HT1080 (cell line): ENCODE measurements at regions not wholly inside any gene's neighbourhood (a gene's known extent, or its start where the extent isn't known, plus 50 kb on each side); places are given as distances from the start of the nearest gene placed in this dataset.
"Not testable (repeated sequence)": the region's sequence is repeated elsewhere in the genome, so short reads cannot be mapped to it uniquely, and the experiment has no call there.

Experiments used
- DNase-seq: peaks from one replicate; pipeline ENCODE4 v3.0.0-alpha.2; 2015; ENCODE audit warnings: low read depth

DNA sequence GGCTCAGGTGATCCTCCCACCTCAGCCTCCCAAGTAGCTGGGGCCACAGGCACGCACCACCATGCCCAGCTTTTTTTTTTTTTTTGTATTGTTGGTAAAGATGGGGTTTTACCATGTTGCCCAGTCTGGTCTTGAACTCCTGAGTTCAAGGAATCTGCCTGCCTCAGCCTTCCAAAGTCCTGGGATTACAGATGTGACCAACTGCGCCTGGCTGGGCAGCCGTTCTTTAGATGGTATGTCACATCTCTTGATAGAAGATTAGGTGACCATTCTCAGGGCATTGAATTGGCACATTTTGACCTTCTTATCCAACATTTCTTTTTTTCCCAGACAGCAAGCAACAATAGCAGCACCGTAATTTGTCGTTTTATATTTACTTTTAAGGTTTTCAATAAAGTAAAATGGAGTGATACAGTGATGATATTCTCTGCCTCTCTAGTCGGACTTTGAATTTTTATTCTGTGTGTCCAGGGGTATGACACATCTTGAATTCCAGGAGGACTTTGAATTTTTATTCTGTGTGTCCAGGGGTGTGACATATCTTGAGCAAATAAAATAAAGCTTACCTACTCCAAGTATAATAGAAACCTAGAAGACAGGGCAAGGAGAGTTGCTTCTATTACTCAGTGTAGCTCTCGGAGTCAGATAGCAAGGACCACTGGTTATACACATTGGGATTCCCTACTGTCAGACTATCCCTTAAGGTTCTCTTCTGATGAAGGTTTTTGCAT is 282.4 kb upstream of the NOTCH2NLA start:
- not testable (repeated sequence) for DNase-seq

GRCh38 chr1:146510248-146510983 is 281.6 kb upstream of the NOTCH2NLA start:
- not testable (repeated sequence) for DNase-seq

GRCh38 chr1:146504121-146504520 is 275.3 kb upstream of the NOTCH2NLA start:
- not testable (repeated sequence) for DNase-seq

DNA sequence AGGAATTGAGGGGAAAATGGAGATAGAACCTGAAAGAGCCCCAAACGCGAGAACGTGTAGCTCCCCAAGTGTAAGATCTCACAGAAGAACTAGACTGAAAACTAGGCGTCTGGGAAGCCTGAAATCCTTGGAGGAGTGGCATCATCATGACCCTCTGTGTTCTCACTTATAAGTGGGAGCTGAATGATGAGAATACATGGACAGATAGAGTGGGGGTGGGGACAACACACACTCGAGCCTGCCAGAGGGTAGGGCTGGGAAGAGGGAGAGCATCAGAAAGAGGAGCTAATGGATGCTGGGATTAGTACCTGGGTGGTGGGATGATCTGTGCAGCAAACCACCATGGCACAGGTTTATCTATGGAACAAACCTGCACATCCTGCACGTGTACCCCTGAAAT is 258.7 kb upstream of the NOTCH2NLA start:
- not testable (repeated sequence) for DNase-seq

DNA sequence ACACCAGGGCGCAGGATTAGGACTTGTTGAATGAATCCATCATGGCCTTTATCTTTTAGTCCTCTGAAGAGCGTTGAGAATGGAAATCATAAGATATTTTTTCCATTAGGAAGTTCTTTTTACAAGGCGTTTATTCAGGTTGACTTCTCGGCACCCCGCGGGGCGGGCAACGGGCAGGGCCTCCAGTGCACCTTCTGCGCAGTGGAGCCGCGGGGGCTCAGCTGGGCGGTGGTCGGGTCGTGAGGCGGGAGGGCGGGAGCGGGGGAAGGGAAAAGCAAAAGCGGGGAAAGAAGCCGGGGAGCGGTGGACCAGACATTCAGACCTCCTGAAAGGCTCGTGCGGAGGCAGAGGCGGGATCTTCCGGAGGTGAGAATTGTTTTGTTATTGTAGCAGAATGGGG is 258.3 kb upstream of the NOTCH2NLA start:
- DNase-seq: not testable (repeated sequence)

GRCh38 chr1:146486300-146487014 is 257.6 kb upstream of the NOTCH2NLA start:
- DNase-seq: not testable (repeated sequence)

GRCh38 chr1:146484195-146484594 is 255.4 kb upstream of the NOTCH2NLA start:
- DNase-seq: not testable (repeated sequence)

- peak; percentile 4 for DNase-seq
Measured at GRCh38 chr1:146479188-146479587, 250.4 kb upstream of the NOTCH2NLA start.

GRCh38 chr1:146478125-146478720 is 249.4 kb upstream of the NOTCH2NLA start:
- peak; percentile 22 for DNase-seq

- DNase-seq: not testable (repeated sequence)
Measured at GRCh38 chr1:146475086-146475485, 246.3 kb upstream of the NOTCH2NLA start.

DNA sequence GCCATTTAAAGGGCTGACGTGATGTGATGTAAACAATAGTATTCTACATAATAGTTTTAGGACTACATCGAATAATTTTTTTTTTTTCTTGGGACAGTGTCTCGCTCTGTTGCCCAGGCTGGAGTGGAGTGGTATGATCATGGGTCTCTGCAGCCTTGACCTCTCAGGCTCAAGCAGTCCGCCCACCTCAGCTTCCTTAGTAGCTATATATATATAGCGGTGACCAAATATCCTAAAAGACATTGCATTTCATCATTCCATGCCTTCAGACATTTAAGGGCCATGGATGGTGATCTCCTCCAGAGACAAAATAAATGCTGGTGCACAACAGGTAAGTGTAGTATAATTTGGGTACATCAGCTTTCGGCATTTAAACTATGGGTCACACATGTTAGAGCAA is 245.4 kb upstream of the NOTCH2NLA start:
- not testable (repeated sequence) for DNase-seq

- peak; percentile 11 for DNase-seq
Measured at GRCh38 chr1:146472192-146472861, 243.5 kb upstream of the NOTCH2NLA start.

DNA sequence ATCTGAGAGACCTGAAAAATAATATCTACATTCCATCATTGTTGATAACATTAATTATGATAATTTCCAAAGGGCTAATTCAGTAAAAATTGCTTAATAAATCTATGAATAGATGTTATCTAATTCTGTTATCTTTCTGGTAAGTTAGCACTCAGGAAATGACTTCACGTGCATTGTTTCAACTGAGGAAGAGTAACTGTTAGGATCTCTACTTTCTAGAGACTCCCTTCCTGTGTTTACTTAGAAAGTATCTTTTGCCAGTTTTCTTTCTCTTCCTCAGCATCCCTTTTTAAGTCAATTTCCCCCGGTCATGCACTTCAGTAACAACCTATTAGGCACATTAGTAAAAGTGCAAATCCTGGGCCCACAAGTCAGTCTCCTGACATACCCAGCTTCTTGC is 231.1 kb upstream of the NOTCH2NLA start:
- not testable (repeated sequence) for DNase-seq

- not testable (repeated sequence) for DNase-seq
Measured at GRCh38 chr1:146459308-146459707, 230.5 kb upstream of the NOTCH2NLA start.

- not testable (repeated sequence) for DNase-seq
Measured at GRCh38 chr1:146448877-146449246, 220.0 kb upstream of the NOTCH2NLA start.

DNA sequence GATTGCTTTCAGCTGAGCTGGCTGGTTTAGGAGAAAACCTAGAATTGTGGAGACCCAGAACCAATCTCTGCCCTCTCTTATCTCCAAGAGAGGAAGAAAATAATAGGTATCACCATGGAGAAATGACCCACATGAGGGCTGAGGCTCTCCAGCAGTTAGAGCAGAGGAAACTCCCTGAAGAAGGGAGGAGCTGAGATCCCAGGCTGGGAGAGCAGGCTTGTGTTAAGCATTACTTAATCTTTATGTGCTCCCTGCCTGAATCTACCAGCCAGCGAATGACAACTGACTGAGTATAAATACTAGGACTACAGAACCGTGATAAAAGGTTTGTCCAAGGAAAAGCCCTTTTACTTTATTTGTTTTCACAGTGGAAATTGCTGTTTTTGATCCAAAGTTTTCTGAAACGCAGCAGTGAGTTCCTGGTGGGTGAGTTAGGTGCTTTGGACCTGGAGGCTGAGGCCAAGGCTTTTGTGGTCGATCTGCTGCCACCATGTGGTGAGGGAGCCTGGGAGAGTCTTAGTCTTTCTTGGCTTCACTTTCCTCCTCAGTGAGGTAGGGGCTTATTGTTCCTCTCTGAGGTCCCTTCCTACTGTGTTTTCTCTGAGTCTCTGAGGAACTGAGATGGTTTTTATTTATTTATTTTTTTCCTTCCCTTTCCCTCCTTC is 219.5 kb upstream of the NOTCH2NLA start:
- DNase-seq: not testable (repeated sequence)

- DNase-seq: not testable (repeated sequence)
Measured at GRCh38 chr1:146443871-146444222, 215.0 kb upstream of the NOTCH2NLA start.

DNA sequence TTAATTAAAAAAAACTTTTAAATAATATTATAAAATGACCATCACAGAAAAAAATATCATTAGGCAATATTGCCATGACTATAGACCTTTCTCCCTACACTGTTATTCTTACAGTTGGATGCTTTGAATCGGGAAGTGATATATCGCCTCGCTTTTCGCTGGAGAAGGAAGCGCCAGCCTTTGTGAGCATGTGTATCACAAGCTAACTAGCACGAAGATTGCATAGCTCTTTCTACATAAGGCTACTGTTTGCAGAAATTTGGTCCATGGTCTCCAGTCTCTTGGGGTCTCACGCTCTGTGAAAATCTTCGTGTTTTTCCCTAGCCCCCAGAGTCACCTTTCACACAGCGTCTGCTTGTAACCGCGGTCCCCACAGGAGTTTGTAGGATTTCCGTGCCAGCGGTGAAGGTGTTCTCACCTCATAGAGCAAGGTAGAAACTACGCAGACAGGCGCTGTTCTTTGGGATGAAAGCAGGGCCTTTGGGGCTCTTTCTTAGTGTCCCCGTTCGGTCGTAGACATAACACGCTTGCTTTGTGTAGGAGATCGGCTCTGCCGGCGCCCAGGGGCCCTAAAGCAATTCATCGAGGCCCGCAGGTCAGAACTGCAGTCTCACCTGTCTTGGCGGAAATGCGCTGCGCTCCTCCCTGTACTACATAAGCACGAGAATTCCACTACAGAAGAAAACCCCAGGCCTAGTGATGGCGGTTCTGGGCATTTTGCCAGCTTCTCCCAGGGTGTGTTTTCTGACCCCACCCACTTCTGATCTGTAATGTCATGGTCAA is 214.5 kb upstream of the NOTCH2NLA start:
- DNase-seq: not testable (repeated sequence)

- DNase-seq: peak; percentile 11
Measured at GRCh38 chr1:146438543-146438942, 209.7 kb upstream of the NOTCH2NLA start.

DNA sequence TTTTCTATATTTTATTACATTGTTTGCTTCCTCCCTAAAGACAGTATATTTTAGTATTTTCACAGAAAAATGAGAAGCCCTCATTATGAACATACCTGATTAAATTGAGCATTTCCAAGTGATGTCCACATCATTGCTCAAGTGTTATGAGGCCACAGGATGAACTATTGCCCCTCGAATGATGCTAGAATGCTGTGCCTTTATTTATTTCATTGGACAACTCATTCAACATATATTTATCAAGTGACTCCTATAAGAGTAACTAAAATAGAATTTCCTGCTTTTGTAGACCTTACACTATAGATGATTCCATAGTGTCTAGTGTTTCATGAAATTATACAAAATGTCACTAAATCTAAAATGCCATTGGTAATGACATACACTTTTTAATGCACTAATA is 187.8 kb upstream of the NOTCH2NLA start:
- DNase-seq: not testable (repeated sequence)
